GM21528 (cell line): ENCODE measurements at regions not wholly inside any gene's neighbourhood (a gene's known extent, or its start where the extent isn't known, plus 50 kb on each side); places are given as distances from the start of the nearest gene placed in this dataset.
"Not testable (repeated sequence)": the region's sequence is repeated elsewhere in the genome, so short reads cannot be mapped to it uniquely, and the experiment has no call there.

Experiments used
- ATAC-seq: cut with Tn5 transposase; IDR thresholded peaks from one replicate; pipeline ENCODE4 v1.9.1; 2021; ENCODE audit warnings: mild to moderate bottlenecking, moderate library complexity; ENCODE audit not compliant: unreplicated experiment, low FRiP score

DNA sequence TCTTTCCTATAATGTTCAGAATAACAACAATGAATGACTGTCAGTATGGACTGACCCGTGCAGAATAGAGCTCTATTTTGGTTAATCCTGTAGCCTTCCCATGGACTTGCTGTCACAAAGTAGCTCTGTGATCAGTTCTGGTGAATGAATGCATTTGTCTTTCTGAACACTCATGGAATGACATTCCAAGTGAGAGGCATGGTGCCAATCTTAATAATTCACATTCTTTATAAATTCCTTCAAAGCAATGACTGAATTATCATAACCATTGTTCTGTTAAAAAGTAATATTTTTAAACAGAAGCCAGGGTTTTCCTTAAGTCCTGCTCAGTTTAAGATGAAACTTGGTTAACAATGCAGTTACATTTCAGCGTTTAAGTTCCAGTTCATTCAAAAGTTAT, 360.5 kb downstream of the ICE1 start:
- ATAC-seq: no peak

DNA sequence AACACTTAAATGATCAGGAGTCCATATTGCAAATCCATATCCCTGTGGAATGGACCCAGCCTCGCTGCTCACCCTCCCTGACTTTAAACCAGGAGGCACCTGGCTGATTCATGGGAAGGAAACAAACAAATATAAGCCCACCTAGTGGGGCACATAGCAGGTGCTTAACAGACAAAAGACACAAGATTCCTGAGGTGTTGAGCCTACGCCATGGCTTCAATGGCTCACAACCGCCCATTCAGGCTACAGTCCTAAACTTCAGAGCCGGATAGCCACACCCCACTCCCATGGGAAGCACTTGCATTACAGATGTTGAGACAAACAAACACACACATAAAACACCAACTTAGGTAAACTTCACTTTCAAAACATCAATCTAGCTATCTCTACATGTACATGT, 359.9 kb downstream of the ICE1 start:
- no peak for ATAC-seq

DNA sequence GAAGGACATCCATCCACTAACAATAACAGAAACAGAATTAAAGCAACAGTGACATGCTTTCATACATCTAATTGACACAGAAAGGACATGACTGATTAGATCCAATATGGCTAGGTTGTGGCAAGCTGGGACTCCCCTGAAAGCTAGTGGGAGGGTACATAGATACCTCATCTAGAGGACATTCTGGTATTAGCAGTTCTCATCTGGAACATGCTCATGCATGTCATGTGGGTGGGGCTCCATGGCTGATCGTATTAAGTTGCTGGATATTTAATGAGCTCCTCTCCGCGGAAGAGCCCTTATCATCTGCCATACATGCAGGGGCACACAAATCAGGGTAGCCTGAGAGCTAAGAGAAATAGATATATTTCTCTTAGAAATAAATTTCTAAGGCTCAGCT, 358.9 kb downstream of the ICE1 start:
- no peak for ATAC-seq

DNA sequence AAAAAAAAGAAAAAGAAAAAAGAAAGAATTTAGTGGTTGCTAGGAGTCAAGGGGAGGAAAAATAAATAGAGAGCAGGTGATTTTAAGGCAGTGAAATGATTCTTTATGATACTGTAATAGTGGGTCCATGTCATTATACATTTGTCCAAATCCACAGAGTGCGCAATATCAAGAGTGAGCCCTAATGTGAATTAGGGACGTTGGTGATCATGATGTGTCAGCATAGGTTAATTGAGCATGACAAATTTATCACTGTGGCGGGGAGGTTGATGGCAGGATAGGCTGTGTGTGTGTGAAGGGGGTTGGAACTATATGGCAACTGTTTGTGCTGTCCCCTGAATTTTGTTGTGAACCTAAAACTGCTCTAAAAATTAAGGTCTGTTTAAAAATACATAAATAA, 357.8 kb downstream of the ICE1 start:
- no peak for ATAC-seq

DNA sequence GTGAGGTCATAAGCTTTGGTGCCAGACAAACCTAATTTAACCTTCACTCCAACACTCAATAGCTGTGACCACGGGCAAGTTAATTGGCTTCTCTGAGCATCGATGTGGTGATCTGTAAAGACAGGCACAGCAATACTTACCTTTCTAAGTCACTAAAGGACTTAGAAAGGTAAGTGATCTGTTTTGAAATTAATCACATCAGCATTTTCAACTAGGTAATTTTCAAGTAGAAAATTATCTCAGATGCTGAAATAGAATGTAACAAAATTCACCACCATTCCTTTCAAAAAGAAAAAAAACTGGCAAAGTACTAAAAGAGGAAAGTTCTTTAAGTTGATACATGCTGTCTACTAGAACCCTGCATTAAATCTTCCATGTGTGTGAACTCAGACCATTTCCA, 354.5 kb downstream of the ICE1 start:
- ATAC-seq: no peak

DNA sequence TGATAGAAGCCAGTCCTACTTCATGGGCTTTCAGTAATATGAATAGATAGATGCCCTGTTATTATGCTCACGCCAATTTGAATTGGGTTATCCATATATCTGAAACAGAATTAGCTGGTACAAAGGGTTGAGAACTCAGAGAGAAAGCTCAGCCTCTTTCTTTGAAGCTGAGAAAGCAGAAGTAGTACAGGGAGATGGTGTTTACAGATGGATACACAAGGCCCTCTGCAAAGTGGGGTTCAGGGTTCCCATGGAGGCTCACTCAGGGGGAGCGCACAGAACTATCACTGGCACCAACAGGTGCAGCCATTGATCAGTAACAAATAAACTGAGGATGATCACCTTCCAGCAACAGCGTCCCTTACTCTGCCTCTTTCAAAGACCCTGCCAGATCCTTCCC, 349.7 kb downstream of the ICE1 start:
- no peak for ATAC-seq

DNA sequence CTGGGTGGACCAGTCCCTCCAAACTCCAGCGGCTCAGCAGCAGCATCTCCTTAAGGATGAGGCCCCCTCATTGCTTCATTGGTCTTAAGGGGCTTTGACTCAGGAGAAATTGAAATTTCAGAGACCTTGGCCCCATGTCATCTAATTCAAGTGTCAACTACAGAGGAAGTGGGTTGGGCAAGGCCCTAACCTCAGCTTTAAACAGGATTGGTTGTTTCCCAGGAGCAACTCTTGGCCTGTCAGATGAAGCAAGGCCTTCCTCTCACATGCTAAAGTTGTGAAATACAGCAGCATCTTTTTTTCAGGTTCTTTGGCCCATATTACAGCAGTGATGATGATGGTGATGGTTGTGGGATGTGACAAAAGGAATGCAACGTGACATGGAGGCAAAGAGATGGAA, 348.3 kb downstream of the ICE1 start:
- ATAC-seq: no peak

DNA sequence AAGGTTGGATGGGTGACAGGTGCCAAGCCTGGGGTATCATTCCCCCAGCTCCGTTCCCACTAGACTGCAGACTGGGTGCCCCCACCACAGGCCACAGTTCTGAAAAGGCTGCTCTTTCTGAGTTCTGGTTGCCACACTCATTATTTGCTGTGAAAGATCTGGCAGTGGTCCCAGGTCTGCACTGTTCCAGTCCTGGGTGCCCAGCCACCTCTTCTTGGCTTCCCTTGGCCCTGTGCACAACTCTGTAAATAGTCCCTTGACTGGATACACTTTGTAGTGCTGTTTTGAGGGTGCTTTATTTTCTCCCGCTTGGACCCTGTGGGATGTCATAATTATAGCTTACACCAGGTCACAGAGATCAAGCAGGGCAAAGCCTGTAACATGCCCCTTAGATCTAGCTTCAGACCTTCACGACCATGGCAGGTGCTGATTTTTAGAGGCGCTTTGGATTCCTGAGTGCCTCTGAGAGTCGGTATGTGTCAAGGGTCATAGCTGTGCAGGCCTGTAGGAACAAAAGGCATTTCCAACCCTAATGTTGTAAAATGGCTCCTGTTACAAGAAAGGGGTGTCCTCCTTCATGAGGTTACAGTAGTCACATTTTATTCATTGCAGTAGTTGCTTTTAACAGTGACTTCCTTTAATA, 344.9 kb downstream of the ICE1 start:
- ATAC-seq: no peak

DNA sequence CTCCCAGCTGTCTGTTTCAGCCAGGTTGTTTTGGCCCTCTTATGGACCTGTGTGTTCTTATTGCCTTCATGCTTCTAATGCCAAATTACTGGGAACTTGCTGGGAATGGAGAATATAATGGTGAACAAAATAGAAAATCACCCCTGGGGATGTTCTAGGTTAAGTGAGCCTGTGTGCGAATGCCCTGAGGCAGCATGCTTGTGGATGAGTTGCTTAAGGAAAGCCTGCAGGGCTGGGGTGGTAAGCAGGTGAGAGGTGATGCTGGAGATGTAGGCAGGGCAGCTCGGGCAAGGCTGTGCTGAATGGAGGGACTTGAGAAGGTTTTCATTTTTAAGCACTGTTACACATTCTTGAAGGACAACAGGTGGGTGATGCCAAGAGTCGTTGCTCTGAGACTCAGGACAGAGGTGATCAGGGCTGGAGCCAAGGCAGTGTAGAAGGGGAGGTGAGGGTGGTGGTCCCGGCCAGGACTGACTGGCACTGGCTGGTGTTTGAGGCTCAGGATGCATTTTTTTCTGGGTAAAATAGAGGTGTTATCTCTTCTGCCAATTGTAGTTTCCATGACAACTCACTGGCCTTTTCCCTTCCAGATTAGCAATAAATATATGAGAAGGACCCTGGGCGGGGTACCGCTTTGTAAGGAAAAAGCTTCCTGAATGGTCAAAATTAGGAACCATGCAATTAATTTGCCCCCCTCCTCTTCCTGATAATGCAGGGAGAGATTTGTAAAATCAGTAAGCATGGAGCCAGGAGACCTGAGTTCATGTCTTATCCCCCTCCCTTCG, 342.8 kb downstream of the ICE1 start:
- ATAC-seq: no peak

DNA sequence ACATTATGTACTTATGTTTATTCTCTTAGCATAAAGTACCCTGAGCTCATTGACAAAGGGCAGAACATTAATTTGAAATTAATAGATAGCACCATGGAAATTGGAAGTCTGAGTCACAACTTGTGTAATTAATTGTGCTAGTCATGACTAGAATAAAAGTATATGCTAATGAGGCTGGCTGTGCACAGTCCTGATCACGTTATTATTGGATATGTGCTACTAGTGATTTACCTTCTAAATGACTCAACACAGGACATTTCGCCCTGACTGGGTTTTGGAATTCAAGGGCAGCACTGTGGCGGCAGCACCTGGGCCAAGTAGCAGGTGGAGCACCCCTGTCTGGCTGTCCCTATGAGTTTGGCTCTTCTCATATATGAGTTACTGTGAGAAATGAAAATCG, 341.8 kb downstream of the ICE1 start:
- ATAC-seq: no peak

DNA sequence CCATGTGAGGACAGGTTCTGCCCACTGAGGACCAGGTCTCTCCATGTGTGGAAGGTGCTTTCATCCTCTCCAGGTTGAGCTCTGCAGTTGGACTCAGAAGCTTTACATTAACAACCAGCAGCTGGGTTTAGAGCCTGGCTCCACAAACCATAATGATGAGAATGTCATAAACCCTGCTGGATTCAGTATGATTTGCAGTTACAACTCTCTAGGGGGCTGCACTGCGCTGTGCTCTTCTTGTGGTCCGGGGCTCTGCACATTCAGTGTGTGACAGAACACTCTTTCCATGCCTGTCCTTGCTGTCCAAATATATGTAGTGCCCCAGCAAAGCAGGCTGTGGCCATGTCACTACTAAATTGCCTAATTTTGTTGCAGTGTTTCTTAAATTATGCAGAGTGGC, 334.3 kb downstream of the ICE1 start:
- ATAC-seq: no peak

DNA sequence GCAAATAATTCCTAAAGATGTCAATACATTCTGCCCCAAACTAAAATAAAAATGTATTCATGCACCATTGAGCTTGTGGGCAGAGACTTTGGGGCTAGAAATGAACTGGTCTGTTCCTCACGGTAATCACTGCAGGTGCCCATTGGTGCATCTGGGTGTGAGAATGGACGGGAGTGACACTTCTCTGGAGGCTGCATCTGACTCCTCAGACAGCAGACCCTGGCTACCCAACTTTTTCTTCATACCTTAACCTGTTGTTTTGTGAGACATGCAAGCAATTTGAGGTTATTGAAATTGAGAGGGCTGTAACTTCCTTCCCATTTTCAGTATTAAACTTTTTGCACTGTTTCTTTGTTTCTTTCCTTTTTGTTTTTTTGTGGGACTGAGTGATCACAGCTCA, 333.4 kb downstream of the ICE1 start:
- ATAC-seq: peak; percentile 52

DNA sequence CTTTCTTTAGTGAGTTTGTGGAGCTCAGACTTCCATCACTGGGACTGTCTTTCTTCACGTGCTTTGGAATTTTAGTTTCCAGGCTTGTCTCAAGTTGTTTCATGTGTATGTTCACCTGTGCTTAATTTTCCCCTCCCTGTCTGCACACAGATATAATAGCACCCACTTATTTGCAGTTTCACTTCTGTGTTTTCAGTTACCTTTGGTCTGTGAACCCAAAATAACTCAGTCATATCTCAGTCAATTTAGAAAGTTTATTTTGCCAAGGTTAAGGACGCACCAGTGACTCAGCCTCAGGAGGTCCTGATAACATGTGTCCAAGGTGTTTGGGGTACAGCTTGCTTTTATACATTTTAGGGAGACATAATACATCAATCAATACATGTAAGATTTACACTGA, 330.4 kb downstream of the ICE1 start:
- ATAC-seq: peak; percentile 71

DNA sequence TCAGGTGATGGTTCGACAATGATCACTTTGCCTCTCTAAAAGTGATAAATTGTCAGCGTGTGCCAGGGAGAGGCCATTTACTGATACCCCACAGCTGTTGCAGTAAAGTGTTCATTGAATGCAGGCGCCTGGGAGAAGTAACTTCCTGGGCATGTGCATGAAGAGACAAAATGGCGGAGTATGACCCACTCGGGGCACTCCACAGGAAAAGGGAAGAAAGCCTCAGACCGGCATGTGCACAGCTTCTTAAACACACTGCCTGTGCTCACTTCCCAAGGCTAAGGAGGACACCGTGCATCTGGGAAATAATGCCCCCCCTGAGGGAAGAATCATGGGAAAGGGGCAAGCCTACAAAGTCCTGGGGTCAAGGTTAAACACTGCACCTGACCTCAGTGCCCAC, 329.5 kb downstream of the ICE1 start:
- no peak for ATAC-seq

DNA sequence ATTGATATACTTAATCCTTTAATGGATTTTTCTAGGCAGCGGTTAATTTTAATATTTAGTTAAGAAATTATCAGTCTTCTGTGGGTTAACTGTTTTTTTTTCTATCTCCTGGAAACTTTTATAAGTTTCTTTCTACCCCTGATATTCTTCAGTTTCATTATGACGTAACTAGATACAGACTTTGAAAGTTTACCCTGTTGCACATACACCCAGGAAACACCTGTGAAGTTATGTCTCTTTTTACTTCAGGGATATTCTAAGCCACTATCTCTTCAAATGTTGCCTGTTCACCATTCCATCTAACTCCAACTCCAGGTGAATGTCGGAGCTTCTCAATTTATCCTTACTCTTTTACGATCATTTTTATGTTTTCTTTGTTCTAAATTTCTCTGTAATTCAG, 329.0 kb downstream of the ICE1 start:
- ATAC-seq: peak; percentile 49

DNA sequence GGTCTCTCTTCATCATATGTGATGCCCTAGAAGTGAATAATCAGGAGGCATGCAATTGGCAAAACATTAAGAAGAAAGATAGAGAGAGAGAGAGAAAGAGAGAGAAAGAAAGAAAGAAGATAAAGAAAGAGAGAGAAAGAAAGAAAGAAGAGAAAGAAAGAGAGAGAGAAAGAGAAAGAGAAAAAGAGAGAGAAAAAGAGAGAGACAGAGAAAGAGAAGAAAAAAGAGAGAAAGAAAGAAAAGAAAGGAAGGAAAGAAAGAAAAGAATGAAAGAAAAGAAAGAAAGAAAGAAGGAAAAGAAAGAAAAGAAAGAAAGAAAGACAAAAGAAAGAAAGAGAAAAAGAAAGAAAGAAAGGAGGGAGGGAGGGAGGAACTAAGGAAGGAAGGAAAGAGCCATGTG, 318.9 kb downstream of the ICE1 start:
- no peak for ATAC-seq

DNA sequence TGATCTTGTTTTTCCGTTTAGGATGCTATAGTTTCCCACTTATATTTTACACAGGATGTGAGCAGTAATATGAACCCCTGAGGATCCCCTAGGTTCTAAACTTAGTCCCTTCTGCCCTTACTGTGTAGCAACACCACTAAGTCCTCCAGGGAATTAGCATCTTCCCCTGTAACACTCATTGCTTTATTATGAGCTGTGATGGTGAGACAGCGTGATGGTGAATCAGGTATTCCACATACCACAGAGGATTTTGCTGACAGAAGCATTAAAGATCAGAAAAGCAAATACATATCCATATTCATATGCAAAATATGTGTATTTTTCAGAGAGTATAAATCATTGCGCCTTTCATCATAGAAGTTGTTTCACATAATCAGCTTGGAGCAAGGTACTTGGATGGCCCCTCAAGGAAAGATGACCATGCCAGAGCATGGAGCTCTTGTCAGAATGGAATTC, 317.0 kb downstream of the ICE1 start:
- peak; percentile 32 for ATAC-seq

DNA sequence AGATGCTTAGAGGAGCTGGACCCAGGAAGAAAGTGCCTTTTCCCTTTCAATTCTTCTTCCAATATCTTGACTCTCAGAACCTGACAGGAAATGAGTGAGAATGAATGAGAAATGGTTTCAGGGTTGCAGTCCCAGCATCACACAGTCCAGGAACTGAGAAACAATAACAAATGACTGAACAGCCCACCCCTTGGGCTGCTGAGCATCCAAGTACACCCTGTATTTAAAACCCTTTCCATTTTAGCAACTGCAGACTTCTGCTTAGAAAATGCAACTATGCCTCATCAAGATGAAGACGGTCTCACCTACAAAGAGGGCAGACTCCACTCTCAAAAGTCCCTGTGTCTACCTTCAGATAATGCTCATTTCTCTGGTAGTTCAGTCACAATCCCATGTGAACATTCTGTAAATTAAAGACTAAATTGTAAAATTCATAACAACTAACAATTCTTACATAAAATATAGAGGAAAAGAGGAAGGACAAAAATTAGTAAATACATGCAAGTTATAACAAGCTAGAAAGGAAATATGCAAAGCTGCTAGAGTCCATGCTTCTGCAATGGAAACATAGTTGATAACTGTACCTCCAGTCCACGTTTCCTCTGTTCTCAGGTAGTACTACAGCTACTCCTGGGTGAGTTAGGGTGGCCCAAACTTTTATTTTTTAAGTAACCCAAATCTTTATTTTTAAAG, 316.5 kb downstream of the ICE1 start:
- ATAC-seq: peak; percentile 93

DNA sequence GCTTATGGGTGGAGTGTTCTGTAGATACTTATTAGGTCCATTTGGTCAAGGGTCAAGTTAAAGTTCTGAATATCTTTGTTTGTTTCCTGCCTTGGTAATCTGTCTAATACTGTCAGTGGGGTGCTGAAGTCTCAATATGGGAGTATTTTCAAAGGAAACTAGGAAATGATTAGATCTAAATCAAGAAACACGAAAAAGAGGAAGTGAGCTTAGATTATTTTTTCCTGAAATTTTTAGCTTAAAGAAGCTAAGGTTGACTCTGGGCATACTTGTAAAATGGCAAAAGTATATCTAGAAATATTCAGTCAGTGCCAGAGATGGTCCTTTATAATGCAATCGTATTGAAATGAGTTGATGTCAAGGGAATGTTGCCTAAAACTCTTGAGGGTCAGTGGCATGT, 313.5 kb downstream of the ICE1 start:
- no peak for ATAC-seq

DNA sequence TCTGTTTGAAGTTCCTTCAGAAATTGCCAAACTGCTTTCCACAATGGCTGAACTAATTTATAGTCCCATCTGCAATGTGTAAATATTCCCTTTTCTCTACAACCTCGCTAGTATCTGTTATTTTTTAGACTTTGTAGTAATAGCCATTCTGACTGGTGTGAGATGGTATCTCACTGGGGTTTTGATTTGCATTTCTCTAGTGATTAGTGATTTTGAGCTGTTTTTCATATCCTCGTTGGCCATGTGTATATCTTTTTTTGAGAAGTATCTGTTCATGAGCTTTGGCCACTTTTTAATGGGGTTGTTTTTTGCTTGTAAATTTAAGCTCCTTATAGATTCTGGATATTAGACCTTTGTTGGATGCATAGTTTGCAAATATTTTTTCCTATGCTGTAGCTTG, 310.6 kb downstream of the ICE1 start:
- ATAC-seq: not testable (repeated sequence)

DNA sequence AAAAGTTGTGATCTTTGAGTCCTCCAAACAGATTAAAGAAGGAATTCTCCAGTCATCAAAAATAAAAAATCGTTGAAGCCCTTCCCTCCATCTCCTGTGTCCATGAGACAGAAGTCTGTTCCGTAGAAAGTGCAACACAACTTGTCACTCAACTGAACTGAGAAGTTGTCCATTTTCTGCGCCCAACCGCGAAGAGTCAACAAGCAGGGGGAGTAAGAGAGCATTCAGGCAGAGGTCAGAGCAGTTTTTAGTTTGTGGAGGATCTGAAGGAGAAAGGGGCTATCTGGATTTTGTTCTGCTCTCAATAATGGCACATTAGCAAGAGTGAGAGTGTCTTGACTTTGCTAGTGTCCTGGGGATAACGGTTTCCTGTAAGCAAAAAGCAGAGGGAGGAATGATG, 303.9 kb downstream of the ICE1 start:
- ATAC-seq: no peak

DNA sequence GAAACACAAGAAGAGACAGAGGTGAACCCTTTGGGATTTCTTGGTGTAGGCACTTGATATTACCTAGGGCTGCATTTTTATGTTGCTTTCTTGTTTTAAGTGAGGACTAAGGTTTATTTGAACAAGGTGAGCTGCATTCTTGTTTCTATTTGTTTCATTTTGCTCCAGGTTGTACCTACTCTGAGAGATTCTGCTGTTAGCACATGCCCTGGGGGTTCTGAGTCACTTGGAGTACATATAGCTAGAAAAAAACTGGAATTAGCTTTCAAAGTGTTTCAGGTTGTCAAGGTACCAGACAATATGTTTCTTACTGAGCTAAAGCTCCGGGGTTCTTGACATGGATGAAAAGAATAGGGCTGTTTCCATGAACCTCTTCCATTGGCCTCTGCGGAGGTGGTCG, 299.4 kb downstream of the ICE1 start:
- no peak for ATAC-seq
